A549 (cell line): ENCODE measurements at regions not wholly inside any gene's neighbourhood (a gene's known extent, or its start where the extent isn't known, plus 50 kb on each side); places are given as distances from the start of the nearest gene placed in this dataset.
"Not testable (repeated sequence)": the region's sequence is repeated elsewhere in the genome, so short reads cannot be mapped to it uniquely, and the experiment has no call there.

Experiments
- ATAC-seq, 2 experiments: fragments of 200-7000 bp in 1 of 2; fragments of >200 bp in 1 of 2; cut with Nextera tagmentation in 1 of 2; cut with Tn5 transposase in 1 of 2; 3 replicates each; pipeline versions ENCODE4 v1.8.0 to v1.9.1; 2018 to 2020; ENCODE audit warnings: mild to moderate bottlenecking in 1 of 2, moderate library complexity in 1 of 2
- CTCF ChIA-PET: fragments of 300-600 bp; sonication (Branson Sonifier 250); formaldehyde crosslinking; extraction: SDS; loops from one replicate; lab custom pipeline; 2021; ENCODE audit warnings: antibody characterized with exemption, inconsistent platforms; lab: Yijun Ruan, JAX
- POLR2A ChIA-PET: fragments of 350-600 bp; formaldehyde crosslinking; extraction: SDS; loops from one replicate; lab custom pipeline; 2021; ENCODE audit warnings: antibody characterized with exemption, inconsistent platforms; lab: Yijun Ruan, JAX
- DNase-seq, 2 experiments: peaks; one replicate each; pipeline versions ENCODE4 v3.0.0 to v3.0.0-alpha.2; 2011 to 2016; ENCODE audit warnings: low read depth in 1 of 2, low spot score in 1 of 2
- FAIRE-seq: peaks from 2 replicates; lab custom pipeline; 2011; peaks lifted over from hg19 to GRCh38; lab: Jason Lieb, UNC
- H3K27ac ChIP-seq, 2 experiments: fragments of >200 bp; sonication (Bioruptor Twin); formaldehyde crosslinking; 3 replicates each; pipeline ENCODE4 v1.5.1; 2016 to 2017
- H3K4me1 ChIP-seq: fragments of >200 bp; sonication (Bioruptor Twin); formaldehyde crosslinking; 3 replicates; pipeline ENCODE4 v1.6.1; 2016
- H3K4me2 ChIP-seq: fragments of >200 bp; sonication (Bioruptor Twin); formaldehyde crosslinking; 3 replicates; pipeline ENCODE4 v1.6.1; 2016
- H3K4me3 ChIP-seq: fragments of >200 bp; sonication (Bioruptor Twin); formaldehyde crosslinking; 3 replicates; pipeline ENCODE4 v1.5.1; 2016
- H3K9me3 ChIP-seq: fragments of >200 bp; sonication (Bioruptor Twin); formaldehyde crosslinking; 3 replicates; pipeline ENCODE4 v1.6.1; 2016
- BCL3 ChIP-seq: fragments of >200 bp; sonication (Bioruptor Twin); formaldehyde crosslinking; IDR thresholded peaks from 3 replicates; pipeline ENCODE4 v1.6.1; 2016
- BHLHE40 ChIP-seq: IDR thresholded peaks from 2 replicates; pipeline ENCODE4 v1.6.1; 2012; ENCODE audit warnings: low read depth, low read length, inconsistent platforms
- CBX2 ChIP-seq: fragments of 200-600 bp; sonication (generic); IDR thresholded peaks from 2 replicates; pipeline ENCODE4 v1.6.1; 2016; ENCODE audit warnings: low read depth, mild to moderate bottlenecking, borderline replicate concordance
- CBX8 ChIP-seq: fragments of 200-600 bp; sonication (generic); IDR thresholded peaks from 2 replicates; pipeline ENCODE4 v1.6.1; 2016
- CHD4 ChIP-seq: fragments of 200-600 bp; sonication (generic); IDR thresholded peaks from 2 replicates; pipeline ENCODE4 v1.6.1; 2016; ENCODE audit warnings: antibody characterized with exemption, mild to moderate bottlenecking, borderline replicate concordance
- EHF ChIP-seq: fragments of 250-450 bp; sonication (Bioruptor Pico); IDR thresholded peaks from 2 replicates; pipeline ENCODE4 v1.5.0; 2020; ENCODE audit warnings: mild to moderate bottlenecking
- FOSL2 ChIP-seq, 2 experiments: fragments of 450-650 bp in 1 of 2; fragments of >200 bp in 1 of 2; sonication (Bioruptor Twin) in 1 of 2; formaldehyde crosslinking; IDR thresholded peaks; 2 replicates each; pipeline versions ENCODE4 v1.5.0 to v1.6.1; 2016 to 2020; ENCODE audit warnings: mild to moderate bottlenecking in 1 of 2, moderate library complexity in 1 of 2
- FOXS1 ChIP-seq: fragments of 250-450 bp; sonication (Bioruptor Pico); IDR thresholded peaks from 2 replicates; pipeline ENCODE4 v1.5.0; 2020; ENCODE audit warnings: mild to moderate bottlenecking, moderate library complexity
- HDAC2 ChIP-seq: fragments of 200-600 bp; sonication (generic); IDR thresholded peaks from 2 replicates; pipeline ENCODE4 v1.6.1; 2016
- HES2 ChIP-seq: fragments of >200 bp; sonication (Bioruptor Twin); formaldehyde crosslinking; IDR thresholded peaks from 2 replicates; pipeline ENCODE4 v1.6.1; 2016
- HEYL ChIP-seq: fragments of 250-450 bp; sonication (Bioruptor Pico); IDR thresholded peaks from 2 replicates; pipeline ENCODE4 v1.8.0; 2021; ENCODE audit warnings: mild to moderate bottlenecking, moderate library complexity
- HOXA7 ChIP-seq: fragments of 250-450 bp; sonication (Bioruptor Pico); IDR thresholded peaks from 2 replicates; pipeline ENCODE4 v1.5.0; 2020; ENCODE audit warnings: mild to moderate bottlenecking, moderate library complexity
- HOXB5 ChIP-seq: fragments of 250-450 bp; sonication (Bioruptor Pico); IDR thresholded peaks from 2 replicates; pipeline ENCODE4 v1.5.0; 2020; ENCODE audit warnings: mild to moderate bottlenecking, moderate library complexity
- JUN ChIP-seq, 2 experiments: fragments of >200 bp; sonication (Bioruptor Twin); formaldehyde crosslinking; IDR thresholded peaks; 2 replicates in 1 of 2; 3 replicates in 1 of 2; pipeline ENCODE4 v1.6.1; 2016 to 2017
- KDM5A ChIP-seq: fragments of 200-600 bp; sonication (generic); IDR thresholded peaks from 2 replicates; pipeline ENCODE4 v1.6.1; 2016; ENCODE audit warnings: antibody characterized with exemption, mild to moderate bottlenecking
- MAX ChIP-seq: IDR thresholded peaks from 2 replicates; pipeline ENCODE4 v1.6.1; 2012
- NR3C1 ChIP-seq: fragments of >200 bp; sonication (Bioruptor Twin); formaldehyde crosslinking; IDR thresholded peaks from 3 replicates; pipeline ENCODE4 v1.6.1; 2017
- PBX3 ChIP-seq: IDR thresholded peaks from 2 replicates; pipeline ENCODE4 v1.6.1; 2012
- PHF8 ChIP-seq: fragments of 200-600 bp; sonication (generic); IDR thresholded peaks from 2 replicates; pipeline ENCODE4 v1.6.1; 2016; ENCODE audit warnings: low read depth, mild to moderate bottlenecking, antibody characterized with exemption, moderate library complexity, borderline replicate concordance
- POLR2A ChIP-seq: IDR thresholded peaks from 2 replicates; pipeline ENCODE4 v1.6.1; 2012; ENCODE audit warnings: mild to moderate bottlenecking, low read length
- POLR2AphosphoS2 ChIP-seq: conservative IDR thresholded peaks from 2 replicates; pipeline ENCODE4 v1.6.1; 2012; ENCODE audit warnings: low read length, improper control_type of control experiment, inconsistent platforms
- RAD21 ChIP-seq, 2 experiments: fragments of >200 bp in 1 of 2; sonication (Bioruptor Twin) in 1 of 2; formaldehyde crosslinking in 1 of 2; IDR thresholded peaks in 1 of 2; conservative IDR thresholded peaks in 1 of 2; 2 replicates in 1 of 2; 3 replicates in 1 of 2; pipeline ENCODE4 v1.6.1; 2012 to 2018; ENCODE audit warnings: inconsistent platforms in 1 of 2
- RARB ChIP-seq: fragments of 250-450 bp; sonication (Bioruptor Pico); IDR thresholded peaks from 2 replicates; pipeline ENCODE4 v1.8.0; 2021; ENCODE audit warnings: mild to moderate bottlenecking, moderate library complexity
- SMC3 ChIP-seq: fragments of >200 bp; sonication (Bioruptor Twin); formaldehyde crosslinking; IDR thresholded peaks from 3 replicates; pipeline ENCODE4 v1.6.1; 2018; ENCODE audit warnings: inconsistent platforms
- TFCP2L1 ChIP-seq: fragments of 250-450 bp; sonication (Bioruptor Pico); IDR thresholded peaks from 2 replicates; pipeline ENCODE4 v1.5.0; 2021; ENCODE audit warnings: mild to moderate bottlenecking
- TP53 ChIP-seq: fragments of 250-450 bp; sonication (Bioruptor Pico); IDR thresholded peaks from 2 replicates; pipeline ENCODE4 v1.5.0; 2021; ENCODE audit warnings: mild to moderate bottlenecking, moderate library complexity
- USF2 ChIP-seq: fragments of 450-650 bp; IDR thresholded peaks from 2 replicates; pipeline ENCODE4 v1.6.1; 2014; ENCODE audit warnings: antibody characterized with exemption
- ZFP36 ChIP-seq: fragments of 450-650 bp; IDR thresholded peaks from 2 replicates; pipeline ENCODE4 v1.6.1; 2014; ENCODE audit warnings: borderline replicate concordance; ENCODE audit not compliant: partially characterized antibody
- ZNF302 ChIP-seq: fragments of 250-450 bp; sonication (Bioruptor Pico); IDR thresholded peaks from 2 replicates; pipeline ENCODE4 v1.9.0; 2021; ENCODE audit warnings: inconsistent platforms, mild to moderate bottlenecking, moderate library complexity
- WGBS: methylation state at CpG from one replicate; pipeline ENCODE4 v1.1.6; 2017; ENCODE audit errors: missing lambda C conversion rate; 5-methylcytosine and 5-hydroxymethylcytosine counted together

GRCh38 chr11:101226617-101227016, 97.0 kb upstream of the PGR start:
- Histone ChIP-seq H3K4me1 (no peaks in the 10 kb centered on the region), H3K4me2 (no peak overlapping the region), H3K9me3 (no peaks in the 10 kb centered on the region)
- FAIRE-seq (no peak), DNase-seq (no peak)
- POLR2A ChIA-PET, result no interaction called here
- TF ChIP-seq KDM5A (no peak), JUN (IDR thresholded peaks at IDR 0.05) (no peak), USF2 (no peak), EHF (CRISPR knock-in tag) (no peak), CHD4 (no peak), ZNF302 (CRISPR knock-in tag) (no peak), CBX8 (no peak), HOXB5 (CRISPR knock-in tag) (no peak), RAD21 (conservative IDR thresholded peaks at IDR 0.05 in 1 of 2, IDR thresholded peaks at IDR 0.05 in 1 of 2) (no peak), ZFP36 (no peak), FOXS1 (CRISPR knock-in tag) (no peak), RARB (CRISPR knock-in tag) (no peak), HES2 (no peak), TFCP2L1 (CRISPR knock-in tag) (no peak)
- TF ChIP-seq, all 56 proteins: peak for 0
- no peak for ATAC-seq
- 62% methylated on average over 5 of the region's 5 CpGs for whole genome bisulfite sequencing
- no peak overlapping the region for H3K4me3 ChIP-seq
- no peak overlapping the region for H3K27ac ChIP-seq
- CTCF ChIA-PET, result no interaction called here

- no peaks in the 10 kb centered on the region for H3K9me3 ChIP-seq
- H3K4me1 ChIP-seq, result no peaks in the 10 kb centered on the region
- WGBS, result no CpG with 5 or more reads among the region's 2 CpGs
- ATAC-seq (no peak), FAIRE-seq (no peak), DNase-seq (no peak)
- TF ChIP-seq ZNF302 (CRISPR knock-in tag) (no peak), POLR2AphosphoS2 (no peak), BCL3 (no peak), TP53 (CRISPR knock-in tag) (no peak), HDAC2 (no peak), KDM5A (no peak), FOSL2 (IDR thresholded peaks at IDR 0.05) (no peak), FOSL2 (CRISPR knock-in tag; IDR thresholded peaks at IDR 0.05) (no peak), CHD4 (no peak), HOXA7 (no peak), PHF8 (no peak), NR3C1 (no peak), PBX3 (no peak), SMC3 (no peak), CBX2 (no peak), MAX (no peak), POLR2A (no peak), BHLHE40 (no peak), HEYL (CRISPR knock-in tag) (no peak)
- H3K4me3 ChIP-seq, result no peak overlapping the region
- CTCF ChIA-PET, result no interaction called here
- no peak overlapping the region for H3K4me2 ChIP-seq
- POLR2A ChIA-PET, result no interaction called here
- H3K27ac ChIP-seq, result no peak overlapping the region
These were observed 94.6 kb upstream of the PGR start for GRCh38 chr11:101224221-101224620.

- DNase-seq, H3K4me1 ChIP-seq, ATAC-seq, H3K27ac ChIP-seq, POLR2A ChIA-PET, H3K4me2 ChIP-seq, H3K4me3 ChIP-seq, CTCF ChIA-PET, FAIRE-seq, H3K9me3 ChIP-seq: not testable (repeated sequence)
- 0% methylated on average over 2 of the region's 2 CpGs for WGBS
These were observed 88.5 kb upstream of the PGR start for GRCh38 chr11:101218091-101218490.

- H3K4me3 ChIP-seq, H3K9me3 ChIP-seq, DNase-seq, H3K4me1 ChIP-seq, POLR2A ChIA-PET, ATAC-seq, H3K4me2 ChIP-seq, FAIRE-seq, CTCF ChIA-PET, H3K27ac ChIP-seq: not testable (repeated sequence)
- 8% methylated on average over 1 of the region's 1 CpG for whole genome bisulfite sequencing
These were observed 86.5 kb upstream of the PGR start for GRCh38 chr11:101216091-101216490.
